Ascending aorta (tissue), 2 donors: ENCODE measurements at regions not wholly inside any gene's neighbourhood (a gene's known extent, or its start where the extent isn't known, plus 50 kb on each side); places are given as distances from the start of the nearest gene placed in this dataset.

ENCODE experiments used
- DNase-seq, 2 donors: peaks; one replicate each; pipeline ENCODE4 v3.0.0-alpha.2; 2019; ENCODE audit warnings: low spot score in 2 of 2
- H3K27ac ChIP-seq, 2 donors: fragments of 200-600 bp; sonication (generic); one replicate each; pipeline ENCODE4 v1.5.1; 2016 to 2017; ENCODE audit warnings: mild to moderate bottlenecking in 1 of 2
- H3K27me3 ChIP-seq: fragments of 200-600 bp; sonication (generic); one replicate; pipeline ENCODE4 v1.5.1; 2017
- H3K36me3 ChIP-seq, 2 donors: fragments of 200-600 bp; sonication (generic); one replicate each; pipeline ENCODE4 v1.5.1; 2016
- H3K4me1 ChIP-seq, 2 donors: fragments of 200-600 bp; sonication (generic); one replicate each; pipeline ENCODE4 v1.5.1; 2016 to 2017; ENCODE audit warnings: mild to moderate bottlenecking in 1 of 2
- H3K4me3 ChIP-seq, 2 donors: fragments of 200-600 bp; sonication (generic); one replicate each; pipeline ENCODE4 v1.5.1; 2016 to 2017; ENCODE audit warnings: mild to moderate bottlenecking in 1 of 2
- H3K9me3 ChIP-seq, 2 donors: fragments of 200-600 bp; sonication (generic); one replicate each; pipeline ENCODE4 v1.5.1; 2016
- intact Hi-C: fragments of 100-400 bp; cut with DNase I; formaldehyde crosslinking; loops from one replicate; pipeline ENCODE4 v1.15.1; 2023
- TF ChIP-seq, protein P1 (sequence below), 3 experiments: fragments of 200-600 bp in 2 of 3; fragments of 450-650 bp in 1 of 3; sonication (generic) in 2 of 3; IDR thresholded peaks; one replicate each; pipeline ENCODE4 v1.5.1; 2016 to 2019; ENCODE audit warnings: antibody characterized with exemption in 3 of 3, mild to moderate bottlenecking in 1 of 3, moderate library complexity in 1 of 3

DNA sequence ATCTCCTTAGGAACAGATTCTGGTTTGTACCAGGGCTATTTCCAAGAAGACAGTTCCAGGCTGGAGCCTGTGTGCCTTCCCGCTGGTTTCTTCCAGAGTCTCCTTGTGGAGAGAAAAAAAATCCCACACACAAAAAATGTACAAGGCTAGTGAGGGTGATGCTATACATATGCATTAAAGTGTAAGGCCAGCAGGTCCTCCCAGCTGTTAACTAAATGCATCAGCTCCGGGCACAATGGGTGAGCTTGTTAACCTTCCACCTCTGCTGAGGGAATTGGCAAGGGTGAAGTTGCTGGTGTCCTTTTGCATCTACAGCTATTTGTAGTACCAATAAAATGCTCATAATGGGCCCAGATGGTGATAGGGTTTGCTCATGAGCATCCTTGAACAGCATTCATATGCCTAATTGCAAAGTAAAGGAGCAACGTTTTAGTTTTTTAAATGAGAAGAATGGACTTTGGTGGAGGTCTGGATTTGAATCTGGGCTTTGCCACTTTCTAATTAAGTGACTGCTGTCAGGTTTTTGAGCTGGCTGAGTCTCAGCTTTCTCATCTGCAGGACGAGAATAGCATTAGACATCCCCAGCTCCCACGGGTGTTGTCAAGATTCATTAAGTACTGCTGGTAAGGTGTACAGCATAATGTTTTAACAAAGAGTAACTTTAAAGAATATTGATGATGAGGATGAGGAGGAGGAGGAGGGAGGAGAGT, 361.8 kb downstream of the QKI start:
- Histone ChIP-seq H3K4me3 (no peak overlapping the region), H3K4me1 (no peaks in the 10 kb centered on the region), H3K9me3 (no peaks in the 10 kb centered on the region), H3K27ac (no peak overlapping the region), H3K27me3 (no peaks in the 10 kb centered on the region), H3K36me3 (no peaks in the 10 kb centered on the region)
- TF ChIP-seq, protein P1, sequence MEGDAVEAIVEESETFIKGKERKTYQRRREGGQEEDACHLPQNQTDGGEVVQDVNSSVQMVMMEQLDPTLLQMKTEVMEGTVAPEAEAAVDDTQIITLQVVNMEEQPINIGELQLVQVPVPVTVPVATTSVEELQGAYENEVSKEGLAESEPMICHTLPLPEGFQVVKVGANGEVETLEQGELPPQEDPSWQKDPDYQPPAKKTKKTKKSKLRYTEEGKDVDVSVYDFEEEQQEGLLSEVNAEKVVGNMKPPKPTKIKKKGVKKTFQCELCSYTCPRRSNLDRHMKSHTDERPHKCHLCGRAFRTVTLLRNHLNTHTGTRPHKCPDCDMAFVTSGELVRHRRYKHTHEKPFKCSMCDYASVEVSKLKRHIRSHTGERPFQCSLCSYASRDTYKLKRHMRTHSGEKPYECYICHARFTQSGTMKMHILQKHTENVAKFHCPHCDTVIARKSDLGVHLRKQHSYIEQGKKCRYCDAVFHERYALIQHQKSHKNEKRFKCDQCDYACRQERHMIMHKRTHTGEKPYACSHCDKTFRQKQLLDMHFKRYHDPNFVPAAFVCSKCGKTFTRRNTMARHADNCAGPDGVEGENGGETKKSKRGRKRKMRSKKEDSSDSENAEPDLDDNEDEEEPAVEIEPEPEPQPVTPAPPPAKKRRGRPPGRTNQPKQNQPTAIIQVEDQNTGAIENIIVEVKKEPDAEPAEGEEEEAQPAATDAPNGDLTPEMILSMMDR (IDR thresholded peaks at IDR 0.05): no peak
- intact Hi-C loops: no loop called here
- DNase-seq: no peak

DNA sequence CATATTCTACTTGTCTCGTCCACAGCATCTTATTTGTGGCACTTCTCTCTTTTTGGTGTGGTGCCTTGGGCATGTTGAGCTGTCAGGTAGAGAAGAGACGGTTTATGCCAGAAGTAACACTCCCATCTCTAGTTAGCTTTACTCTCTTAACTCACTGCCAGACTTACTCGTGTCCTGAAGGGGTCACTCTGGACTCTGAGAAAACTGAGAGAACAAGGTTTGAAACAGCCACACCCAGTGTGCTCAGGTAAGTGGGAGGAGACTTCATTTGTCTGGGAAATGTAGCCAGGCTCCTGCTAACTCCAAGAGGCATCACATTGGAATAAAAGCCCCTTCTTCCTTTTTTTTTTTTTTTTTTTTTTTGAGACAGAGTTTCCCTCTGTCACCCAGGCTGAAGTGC, 360.8 kb downstream of the QKI start:
- intact Hi-C loops: no loop called here
- Histone ChIP-seq H3K36me3 (no peaks in the 10 kb centered on the region), H3K9me3 (no peaks in the 10 kb centered on the region), H3K27me3 (no peaks in the 10 kb centered on the region), H3K4me1 (no peaks in the 10 kb centered on the region), H3K4me3 (no peak overlapping the region), H3K27ac (no peak overlapping the region)
- TF ChIP-seq, protein P1 (IDR thresholded peaks at IDR 0.05): no peak
- DNase-seq: no peak

DNA sequence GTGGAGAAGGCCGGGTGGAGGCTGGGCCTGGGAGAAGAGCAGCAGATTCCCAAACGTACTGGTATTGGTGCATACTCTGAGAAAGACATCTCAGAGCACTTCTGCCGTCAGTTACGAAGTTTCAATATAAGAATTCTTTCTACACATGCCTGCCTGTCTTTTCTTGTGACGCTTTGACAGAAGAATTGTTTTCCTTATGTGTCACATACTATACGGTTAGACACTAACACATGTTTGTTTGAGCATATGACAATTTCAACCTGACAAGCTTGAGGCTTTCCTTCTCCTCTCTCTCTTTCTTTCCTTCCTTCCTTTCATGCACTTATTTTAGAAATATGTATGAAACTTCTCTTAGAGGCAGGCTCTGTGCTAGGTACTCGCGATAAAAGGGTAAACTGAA, 360.0 kb downstream of the QKI start:
- Histone ChIP-seq H3K9me3 (no peaks in the 10 kb centered on the region), H3K4me3 (no peak overlapping the region), H3K27me3 (no peaks in the 10 kb centered on the region), H3K27ac (no peak overlapping the region), H3K36me3 (no peaks in the 10 kb centered on the region), H3K4me1 (no peaks in the 10 kb centered on the region)
- DNase-seq: no peak
- intact Hi-C loops: no loop called here
- TF ChIP-seq, protein P1 (IDR thresholded peaks at IDR 0.05): no peak

DNA sequence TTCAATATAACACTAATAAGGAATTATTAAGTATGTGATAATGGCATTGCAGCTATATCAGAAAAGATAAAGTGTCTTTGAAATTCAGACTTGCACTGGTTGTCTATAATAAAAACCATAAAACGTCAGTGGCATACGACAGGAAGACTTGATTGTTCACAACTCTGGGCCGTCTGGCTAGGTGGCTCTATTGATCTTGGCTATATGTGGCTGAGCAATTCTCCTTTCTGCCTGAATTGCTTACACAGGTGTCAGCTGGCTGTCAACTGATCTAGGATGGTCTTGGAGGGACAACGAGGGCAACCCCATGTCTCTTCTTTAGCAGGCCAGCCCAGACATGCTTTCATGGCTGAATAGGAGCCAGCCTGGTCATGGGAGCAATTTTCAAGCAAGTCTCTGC, 359.1 kb downstream of the QKI start:
- H3K27ac ChIP-seq: no peak overlapping the region
- no peak overlapping the region for H3K4me3 ChIP-seq
- DNase-seq: no peak
- no peaks in the 10 kb centered on the region for H3K4me1 ChIP-seq
- TF ChIP-seq, protein P1 (IDR thresholded peaks at IDR 0.05): no peak
- H3K27me3 ChIP-seq: no peaks in the 10 kb centered on the region
- intact Hi-C loops: no loop called here
- H3K36me3 ChIP-seq: no peaks in the 10 kb centered on the region
- H3K9me3 ChIP-seq: no peaks in the 10 kb centered on the region

DNA sequence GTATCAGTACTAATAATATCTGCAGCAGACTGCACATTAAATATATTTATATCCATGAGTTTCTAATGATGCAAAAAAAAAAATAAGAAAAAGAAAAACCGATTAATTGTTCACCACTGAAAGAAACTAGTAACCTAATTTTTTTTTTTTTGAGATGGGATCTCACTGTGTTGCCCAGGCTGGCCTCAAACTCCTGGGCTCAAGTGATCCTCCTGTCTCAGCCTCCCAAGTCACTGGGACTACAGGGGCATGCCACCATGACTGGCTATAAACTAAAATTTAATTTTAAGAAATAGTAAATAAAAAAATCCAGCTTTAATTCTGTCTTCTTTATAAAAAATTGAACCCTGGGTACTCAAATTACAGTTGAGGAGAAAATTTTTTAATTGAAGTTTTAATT, 358.2 kb downstream of the QKI start:
- Histone ChIP-seq H3K36me3 (no peaks in the 10 kb centered on the region), H3K9me3 (no peaks in the 10 kb centered on the region), H3K4me3 (no peak overlapping the region), H3K4me1 (no peaks in the 10 kb centered on the region), H3K27me3 (no peaks in the 10 kb centered on the region), H3K27ac (no peak overlapping the region)
- DNase-seq: no peak
- TF ChIP-seq, protein P1 (IDR thresholded peaks at IDR 0.05): no peak
- intact Hi-C loops: no loop called here

DNA sequence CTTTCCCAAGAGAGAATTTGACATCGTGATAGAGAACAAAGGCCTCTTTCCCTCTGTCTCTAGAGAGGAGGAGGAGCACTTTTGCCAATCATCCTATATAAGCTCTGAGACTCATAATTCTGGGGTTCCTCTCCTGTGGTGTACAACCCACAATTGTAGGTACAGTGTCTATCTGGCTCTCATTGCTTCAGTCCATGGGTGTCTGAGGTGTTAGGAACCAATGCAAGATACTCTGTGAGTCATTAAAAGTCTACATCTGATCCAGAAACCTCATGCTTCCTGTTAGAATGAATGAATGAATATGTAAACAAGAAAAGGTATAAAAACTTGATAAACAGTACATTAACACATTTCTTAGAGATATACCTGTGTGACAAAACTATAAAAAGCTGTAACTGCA, 356.7 kb downstream of the QKI start:
- no peaks in the 10 kb centered on the region for H3K4me1 ChIP-seq
- no peaks in the 10 kb centered on the region for H3K27me3 ChIP-seq
- H3K27ac ChIP-seq: no peak overlapping the region
- DNase-seq: no peak
- intact Hi-C loops: no loop called here
- no peaks in the 10 kb centered on the region for H3K36me3 ChIP-seq
- TF ChIP-seq, protein P1 (IDR thresholded peaks at IDR 0.05): no peak
- no peaks in the 10 kb centered on the region for H3K9me3 ChIP-seq
- H3K4me3 ChIP-seq: no peak overlapping the region
